SU-DHL-6 (cell line): ENCODE measurements at regions not wholly inside any gene's neighbourhood (a gene's known extent, or its start where the extent isn't known, plus 50 kb on each side); places are given as distances from the start of the nearest gene placed in this dataset.

ENCODE experiments used
- EZH2phosphoT487 ChIP-seq: fragments of 200-600 bp; sonication (generic), shearing (Covaris generic); conservative IDR thresholded peaks from 2 replicates; pipeline ENCODE4 v1.6.1; 2018; ENCODE audit warnings: mild to moderate bottlenecking, antibody characterized with exemption, low read length, moderate library complexity, mixed read lengths
- TF ChIP-seq, protein P1 (sequence below): fragments of 200-600 bp; sonication (generic); IDR thresholded peaks from one replicate; pipeline ENCODE4 v1.5.1; 2017; ENCODE audit warnings: antibody characterized with exemption, mild to moderate bottlenecking, low read length, moderate library complexity; ENCODE audit not compliant: insufficient read depth, poor library complexity, severe bottlenecking

DNA sequence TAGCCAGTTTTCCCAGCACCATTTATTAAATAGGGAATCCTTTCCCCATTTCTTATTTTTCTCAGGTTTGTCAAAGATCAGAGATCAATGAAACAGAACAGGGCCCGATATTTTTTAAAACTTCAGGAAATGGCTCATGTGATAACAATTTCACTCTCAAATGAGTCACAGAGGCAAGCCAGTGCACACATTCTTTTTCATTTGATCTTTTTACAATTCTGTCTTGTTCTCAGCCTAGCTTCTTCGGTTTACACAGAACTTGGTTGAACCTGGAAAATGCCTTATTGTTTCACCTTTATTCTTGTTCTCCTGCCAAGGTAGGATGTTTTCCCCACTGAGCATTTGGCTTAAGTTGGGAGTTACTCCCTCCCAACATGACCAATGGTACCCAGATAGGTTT lies 258.9 kb downstream of the COL12A1 start:
- TF ChIP-seq, protein P1, sequence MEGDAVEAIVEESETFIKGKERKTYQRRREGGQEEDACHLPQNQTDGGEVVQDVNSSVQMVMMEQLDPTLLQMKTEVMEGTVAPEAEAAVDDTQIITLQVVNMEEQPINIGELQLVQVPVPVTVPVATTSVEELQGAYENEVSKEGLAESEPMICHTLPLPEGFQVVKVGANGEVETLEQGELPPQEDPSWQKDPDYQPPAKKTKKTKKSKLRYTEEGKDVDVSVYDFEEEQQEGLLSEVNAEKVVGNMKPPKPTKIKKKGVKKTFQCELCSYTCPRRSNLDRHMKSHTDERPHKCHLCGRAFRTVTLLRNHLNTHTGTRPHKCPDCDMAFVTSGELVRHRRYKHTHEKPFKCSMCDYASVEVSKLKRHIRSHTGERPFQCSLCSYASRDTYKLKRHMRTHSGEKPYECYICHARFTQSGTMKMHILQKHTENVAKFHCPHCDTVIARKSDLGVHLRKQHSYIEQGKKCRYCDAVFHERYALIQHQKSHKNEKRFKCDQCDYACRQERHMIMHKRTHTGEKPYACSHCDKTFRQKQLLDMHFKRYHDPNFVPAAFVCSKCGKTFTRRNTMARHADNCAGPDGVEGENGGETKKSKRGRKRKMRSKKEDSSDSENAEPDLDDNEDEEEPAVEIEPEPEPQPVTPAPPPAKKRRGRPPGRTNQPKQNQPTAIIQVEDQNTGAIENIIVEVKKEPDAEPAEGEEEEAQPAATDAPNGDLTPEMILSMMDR = no peak
- TF ChIP-seq EZH2phosphoT487 = no peak
